ENCODE measurements at regions not wholly inside any gene's neighbourhood (a gene's known extent, or its start where the extent isn't known, plus 50 kb on each side); places are given as distances from the start of the nearest gene placed in this dataset.

- intact Hi-C loops (cut with DNase I, micrococcal nuclease) = no loop called here
- Histone ChIP-seq H3K4me1 (ENCODE audit: insufficient read depth, low read length) (no peaks in the 10 kb centered on the region), H3K36me3 (ENCODE audit: insufficient read depth, low read length) (no peaks in the 10 kb centered on the region), H3K27me3 (ENCODE audit: control insufficient read depth in 1 of 2, insufficient read depth in 2 of 2, low read length in 2 of 2) (no peaks in the 10 kb centered on the region), H3K4me3 (ENCODE audit: low read length) (no peak overlapping the region), H3K9me3 (ENCODE audit: control insufficient read depth in 1 of 2, insufficient read depth in 1 of 2, low read length in 2 of 2) (peaks cover 0 to 7% of the 10 kb centered on the region in 2 experiments), H3K27ac (ENCODE audit: low read depth in 1 of 2, low read length in 2 of 2) (no peak overlapping the region)
- Mint-ChIP-seq H3K27me3 (no peaks in the 10 kb centered on the region), H3K4me1 (ENCODE audit: low read depth) (no peaks in the 10 kb centered on the region), H3K36me3 (ENCODE audit: low read depth) (no peaks in the 10 kb centered on the region), H3K27ac (no peak overlapping the region), H3K4me3 (no peak overlapping the region), H3K9me3 (peaks cover 5% of the 10 kb centered on the region)
- no peak for TF ChIP-seq CTCF (IDR thresholded peaks at IDR 0.05)
- ATAC-seq (ENCODE audit: poor library complexity) = no peak
- peak in 2 of 14 experiments; percentile 55 to 69 for DNase-seq
- ChIA-PET CTCF (no interaction called here), POLR2A (no interaction called here)
Measured at GRCh38 chr5:158382473-158382872, 523.5 kb upstream of the CLINT1 start.

- ChIA-PET POLR2A (no interaction called here), CTCF (no interaction called here)
- ATAC-seq (ENCODE audit: poor library complexity) = no peak
- no peak for TF ChIP-seq CTCF (IDR thresholded peaks at IDR 0.05)
- Histone ChIP-seq H3K4me3 (ENCODE audit: low read length) (no peak overlapping the region), H3K9me3 (ENCODE audit: control insufficient read depth in 1 of 2, insufficient read depth in 1 of 2, low read length in 2 of 2) (peaks cover 0 to 7% of the 10 kb centered on the region in 2 experiments), H3K27me3 (ENCODE audit: control insufficient read depth in 1 of 2, insufficient read depth in 2 of 2, low read length in 2 of 2) (no peaks in the 10 kb centered on the region), H3K27ac (ENCODE audit: low read depth in 1 of 2, low read length in 2 of 2) (no peak overlapping the region), H3K36me3 (ENCODE audit: insufficient read depth, low read length) (no peaks in the 10 kb centered on the region), H3K4me1 (ENCODE audit: insufficient read depth, low read length) (no peaks in the 10 kb centered on the region)
- no peak overlapping the region for H3K4me3 Mint-ChIP-seq
- H3K27me3 Mint-ChIP-seq = no peaks in the 10 kb centered on the region
- H3K36me3 Mint-ChIP-seq (ENCODE audit: low read depth) = no peaks in the 10 kb centered on the region
- intact Hi-C loops (cut with DNase I, micrococcal nuclease) = no loop called here
- H3K9me3 Mint-ChIP-seq = peaks cover 5% of the 10 kb centered on the region
- no peaks in the 10 kb centered on the region for H3K4me1 Mint-ChIP-seq (ENCODE audit: low read depth)
- no peak for DNase-seq
- H3K27ac Mint-ChIP-seq = no peak overlapping the region
Measured at GRCh38 chr5:158381614-158382160, 522.7 kb upstream of the CLINT1 start.

GRCh38 chr5:158380661-158381060 lies 521.7 kb upstream of the CLINT1 start:
- Histone ChIP-seq H3K27me3 (ENCODE audit: control insufficient read depth in 1 of 2, insufficient read depth in 2 of 2, low read length in 2 of 2) (no peaks in the 10 kb centered on the region), H3K9me3 (ENCODE audit: control insufficient read depth in 1 of 2, insufficient read depth in 1 of 2, low read length in 2 of 2) (peaks cover 0 to 7% of the 10 kb centered on the region in 2 experiments), H3K4me3 (ENCODE audit: low read length) (no peak overlapping the region), H3K4me1 (ENCODE audit: insufficient read depth, low read length) (no peaks in the 10 kb centered on the region), H3K36me3 (ENCODE audit: insufficient read depth, low read length) (no peaks in the 10 kb centered on the region), H3K27ac (ENCODE audit: low read depth in 1 of 2, low read length in 2 of 2) (no peak overlapping the region)
- no peaks in the 10 kb centered on the region for H3K4me1 Mint-ChIP-seq (ENCODE audit: low read depth)
- no peaks in the 10 kb centered on the region for H3K36me3 Mint-ChIP-seq (ENCODE audit: low read depth)
- no peak for DNase-seq
- no peaks in the 10 kb centered on the region for H3K27me3 Mint-ChIP-seq
- H3K4me3 Mint-ChIP-seq = no peak overlapping the region
- H3K9me3 Mint-ChIP-seq = peaks cover 5% of the 10 kb centered on the region
- ChIA-PET POLR2A (no interaction called here), CTCF (no interaction called here)
- no peak for ATAC-seq (ENCODE audit: poor library complexity)
- intact Hi-C loops (cut with DNase I, micrococcal nuclease) = no loop called here
- no peak for TF ChIP-seq CTCF (IDR thresholded peaks at IDR 0.05)
- no peak overlapping the region for H3K27ac Mint-ChIP-seq

Measured in CD4-positive, alpha-beta T cell (primary cell).